CD4-positive, CD25-positive, alpha-beta regulatory T cell (primary cell): ENCODE measurements at regions not wholly inside any gene's neighbourhood (a gene's known extent, or its start where the extent isn't known, plus 50 kb on each side); places are given as distances from the start of the nearest gene placed in this dataset.

ENCODE experiments used
- ATAC-seq, 2 donors: fragments of 150-1000 bp; cut with Tn5 transposase; one replicate each; pipeline ENCODE4 v1.10.0; 2021; ENCODE audit warnings: low read depth in 2 of 2, moderate number of reproducible peaks in 2 of 2, moderate library complexity in 1 of 2
- DNase-seq, 3 donors: peaks; one replicate each; pipeline versions ENCODE4 v3.0.0 to v3.0.0-alpha.2; 2012 to 2022; ENCODE audit warnings: mixed read lengths in 1 of 3
- H3K27ac ChIP-seq: one replicate; pipeline ENCODE4 v1.7.0; 2013; ENCODE audit warnings: mild to moderate bottlenecking, low read length; ENCODE audit not compliant: insufficient read depth, poor library complexity, severe bottlenecking
- H3K27me3 ChIP-seq: one replicate; pipeline ENCODE4 v1.7.0; 2013; ENCODE audit warnings: low read length; ENCODE audit not compliant: control insufficient read depth, insufficient read depth
- H3K36me3 ChIP-seq: one replicate; pipeline ENCODE4 v1.7.0; 2013; ENCODE audit warnings: mild to moderate bottlenecking, low read length, moderate library complexity; ENCODE audit not compliant: control insufficient read depth, insufficient read depth
- H3K4me1 ChIP-seq: 2 replicates; pipeline ENCODE4 v1.7.0; 2013; ENCODE audit warnings: mild to moderate bottlenecking, low read length; ENCODE audit not compliant: insufficient read depth, control insufficient read depth, poor library complexity, severe bottlenecking
- H3K4me3 ChIP-seq: one replicate; pipeline ENCODE4 v1.7.0; 2013; ENCODE audit warnings: low read depth, mild to moderate bottlenecking, low read length, moderate library complexity
- H3K9me3 ChIP-seq, 2 experiments: 1 replicate in 1 of 2; 2 replicates in 1 of 2; pipeline ENCODE4 v1.7.0; 2013; ENCODE audit warnings: low read length in 2 of 2, mild to moderate bottlenecking in 1 of 2, moderate library complexity in 1 of 2; ENCODE audit not compliant: control insufficient read depth in 2 of 2
- H3K27ac Mint-ChIP-seq, 3 donors: one replicate each; pipeline ENCODE4 v1.8.0; 2020 to 2022; ENCODE audit warnings: mild to moderate bottlenecking in 3 of 3, mixed read lengths in 3 of 3, moderate library complexity in 2 of 3
- H3K27me3 Mint-ChIP-seq: one replicate; pipeline ENCODE4 v1.8.0; 2022; ENCODE audit warnings: mild to moderate bottlenecking, mixed read lengths
- H3K36me3 Mint-ChIP-seq: one replicate; pipeline ENCODE4 v1.8.0; 2020; ENCODE audit warnings: mixed read lengths
- H3K4me1 Mint-ChIP-seq, 4 donors: one replicate each; pipeline ENCODE4 v1.8.0; 2020 to 2022; ENCODE audit warnings: mixed read lengths in 4 of 4, mild to moderate bottlenecking in 1 of 4
- H3K4me3 Mint-ChIP-seq, 4 donors: one replicate each; pipeline ENCODE4 v1.8.0; 2020 to 2022; ENCODE audit warnings: mild to moderate bottlenecking in 4 of 4, mixed read lengths in 4 of 4, moderate library complexity in 3 of 4
- H3K9me3 Mint-ChIP-seq, 7 donors: one replicate each; pipeline ENCODE4 v1.8.0; 2020 to 2022; ENCODE audit warnings: mixed read lengths in 7 of 7, mild to moderate bottlenecking in 3 of 7, moderate library complexity in 2 of 7

DNA sequence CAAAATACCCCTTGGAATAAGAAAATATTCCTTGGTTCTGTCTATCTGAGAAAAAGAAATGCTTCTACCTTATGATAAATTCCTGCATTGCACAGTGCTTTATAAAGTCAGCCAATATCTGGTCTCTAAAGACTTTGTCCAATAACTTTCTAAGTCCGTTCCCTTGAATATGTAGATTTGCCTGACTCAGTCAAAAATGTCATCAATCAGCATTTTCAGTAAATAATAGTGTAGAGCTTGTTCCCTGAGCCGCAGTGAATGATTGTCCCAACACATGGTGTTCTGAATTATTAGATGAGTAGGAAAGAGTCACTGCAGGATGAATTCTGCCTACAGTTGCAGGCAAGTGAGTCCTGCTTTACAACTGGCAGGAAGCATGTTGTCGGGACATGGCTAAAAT lies 316.8 kb upstream of the RBMS1 start:
- Mint-ChIP-seq H3K9me3 (peaks cover 0 to 8% (median 0%) of the 10 kb centered on the region in 7 donors), H3K27me3 (no peaks in the 10 kb centered on the region), H3K27ac (no peak overlapping the region), H3K4me3 (no peak overlapping the region), H3K4me1 (no peaks in the 10 kb centered on the region), H3K36me3 (no peaks in the 10 kb centered on the region)
- no peaks in the 10 kb centered on the region for H3K4me1 ChIP-seq
- ATAC-seq = no peak
- no peaks in the 10 kb centered on the region for H3K9me3 ChIP-seq
- no peak overlapping the region for H3K27ac ChIP-seq
- no peak overlapping the region for H3K4me3 ChIP-seq
- H3K36me3 ChIP-seq = no peaks in the 10 kb centered on the region
- H3K27me3 ChIP-seq = no peaks in the 10 kb centered on the region
- no peak for DNase-seq

DNA sequence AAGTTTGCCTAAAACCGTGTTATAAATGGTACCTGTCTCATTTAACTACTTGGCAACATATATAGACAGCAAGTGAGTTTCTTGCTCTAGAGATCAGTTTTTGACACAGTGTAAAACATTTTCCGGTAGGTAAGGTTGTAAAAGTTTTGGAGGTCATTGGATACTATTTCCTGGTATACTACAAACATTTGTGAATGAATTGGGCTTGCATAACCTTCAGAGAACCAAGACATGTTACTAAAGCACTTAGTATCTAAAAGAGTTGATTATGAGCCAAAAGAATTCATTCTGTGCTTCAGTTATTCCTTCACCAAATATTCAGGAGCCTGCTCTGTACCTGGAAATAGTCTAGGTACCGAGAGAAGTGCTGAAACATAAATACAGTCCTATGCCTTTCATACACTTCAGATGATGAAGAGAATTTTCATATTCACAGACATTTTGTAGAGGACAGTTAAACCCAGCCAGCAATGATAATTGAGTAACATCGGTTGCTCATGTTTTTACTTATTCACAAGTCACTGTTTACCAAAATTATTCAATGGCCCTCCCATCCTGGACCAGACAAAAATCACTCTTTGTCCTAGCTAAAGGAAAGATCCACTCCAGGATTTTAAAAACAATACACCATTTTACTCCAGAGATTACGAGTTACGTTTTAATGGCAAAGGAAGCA lies 319.4 kb upstream of the RBMS1 start:
- Mint-ChIP-seq H3K4me3 (no peak overlapping the region), H3K27me3 (no peaks in the 10 kb centered on the region), H3K36me3 (no peaks in the 10 kb centered on the region), H3K4me1 (no peaks in the 10 kb centered on the region), H3K9me3 (peaks cover 0 to 4% (median 0%) of the 10 kb centered on the region in 7 donors), H3K27ac (no peak overlapping the region)
- no peaks in the 10 kb centered on the region for H3K36me3 ChIP-seq
- H3K27ac ChIP-seq = no peak overlapping the region
- H3K9me3 ChIP-seq = no peaks in the 10 kb centered on the region
- H3K4me1 ChIP-seq = no peaks in the 10 kb centered on the region
- H3K4me3 ChIP-seq = no peak overlapping the region
- DNase-seq (no peak), ATAC-seq (no peak)
- H3K27me3 ChIP-seq = no peaks in the 10 kb centered on the region

DNA sequence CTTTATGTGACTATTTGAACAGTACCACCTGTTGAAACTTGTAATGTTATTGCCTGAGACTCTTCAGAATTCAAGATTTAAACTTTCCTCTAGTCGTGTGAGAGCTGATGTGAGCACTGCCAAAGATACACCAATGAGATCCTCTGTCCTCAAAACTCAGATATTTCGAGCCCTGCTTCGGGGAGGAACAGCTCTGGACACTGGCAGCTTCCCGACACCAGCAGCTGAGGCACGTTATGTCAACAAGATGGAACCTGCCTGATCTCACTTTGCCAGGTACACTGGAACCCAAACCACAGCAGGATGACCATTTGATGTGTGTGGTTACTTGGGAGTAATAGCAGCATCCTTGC lies 319.9 kb upstream of the RBMS1 start:
- no peaks in the 10 kb centered on the region for H3K36me3 ChIP-seq
- H3K27me3 Mint-ChIP-seq = no peaks in the 10 kb centered on the region
- no peaks in the 10 kb centered on the region for H3K36me3 Mint-ChIP-seq
- H3K4me3 Mint-ChIP-seq = no peak overlapping the region
- no peaks in the 10 kb centered on the region for H3K4me1 Mint-ChIP-seq
- H3K4me3 ChIP-seq = no peak overlapping the region
- no peaks in the 10 kb centered on the region for H3K27me3 ChIP-seq
- peaks cover 0 to 2% (median 0%) of the 10 kb centered on the region in 7 donors for H3K9me3 Mint-ChIP-seq
- ATAC-seq (no peak), DNase-seq (no peak)
- H3K4me1 ChIP-seq = no peaks in the 10 kb centered on the region
- H3K9me3 ChIP-seq = no peaks in the 10 kb centered on the region
- no peak overlapping the region for H3K27ac ChIP-seq
- no peak overlapping the region for H3K27ac Mint-ChIP-seq

DNA sequence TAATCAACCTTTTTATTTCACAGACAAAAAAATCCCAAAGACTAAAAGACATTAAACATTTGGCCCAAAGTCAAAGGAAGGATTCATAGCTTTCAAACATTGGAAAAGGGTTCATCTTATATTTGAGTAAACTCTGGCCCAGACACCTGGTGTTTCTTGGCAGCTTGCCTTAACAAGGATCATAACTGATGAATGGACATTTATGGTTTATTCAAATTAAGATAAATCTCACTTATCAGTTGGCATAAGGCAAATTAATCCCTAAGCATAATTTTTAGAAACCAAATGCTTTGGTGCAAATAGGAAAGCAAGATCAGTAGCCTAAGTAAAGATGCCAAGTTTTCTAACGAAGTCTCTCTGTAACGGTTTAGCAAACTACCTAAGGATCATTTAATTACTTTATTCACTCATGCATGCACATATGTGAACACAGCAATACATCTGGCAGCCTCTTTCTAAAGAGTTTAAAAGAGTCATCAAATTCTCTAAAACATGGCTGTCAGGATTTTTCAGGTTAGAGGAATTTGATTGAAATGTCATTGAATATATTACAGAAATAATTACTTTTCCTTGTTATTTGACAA lies 323.4 kb upstream of the RBMS1 start:
- no peaks in the 10 kb centered on the region for H3K36me3 ChIP-seq
- peaks cover 0 to 2% (median 0%) of the 10 kb centered on the region in 7 donors for H3K9me3 Mint-ChIP-seq
- no peaks in the 10 kb centered on the region for H3K9me3 ChIP-seq
- H3K4me3 Mint-ChIP-seq = no peak overlapping the region
- H3K27ac ChIP-seq = no peak overlapping the region
- no peak overlapping the region for H3K27ac Mint-ChIP-seq
- no peaks in the 10 kb centered on the region for H3K36me3 Mint-ChIP-seq
- H3K4me1 ChIP-seq = no peaks in the 10 kb centered on the region
- no peaks in the 10 kb centered on the region for H3K27me3 ChIP-seq
- no peak overlapping the region for H3K4me3 ChIP-seq
- DNase-seq (no peak), ATAC-seq (no peak)
- no peaks in the 10 kb centered on the region for H3K27me3 Mint-ChIP-seq
- H3K4me1 Mint-ChIP-seq = no peaks in the 10 kb centered on the region

DNA sequence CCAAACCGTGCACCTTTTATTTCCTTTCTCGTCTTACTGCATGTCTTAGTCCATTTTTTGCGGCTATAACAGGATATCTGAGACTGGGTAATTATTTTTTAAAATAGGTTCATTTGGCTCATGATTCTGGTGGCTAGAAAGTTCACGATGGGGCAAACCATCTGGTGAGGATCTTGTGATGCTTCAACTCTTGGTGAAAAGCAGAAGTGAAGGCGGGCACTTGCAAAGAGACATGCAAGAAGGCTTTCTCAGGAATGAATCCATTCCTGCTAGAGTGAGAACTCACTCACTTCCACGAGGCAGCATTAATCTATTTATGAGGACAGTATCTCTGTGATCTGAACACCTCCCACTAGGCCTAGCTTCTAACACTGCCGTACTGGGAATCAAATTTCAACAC lies 327.1 kb upstream of the RBMS1 start:
- DNase-seq (no peak), ATAC-seq (no peak)
- Mint-ChIP-seq H3K9me3 (peaks cover 0 to 25% (median 8%) of the 10 kb centered on the region in 7 donors), H3K4me1 (no peaks in the 10 kb centered on the region), H3K27me3 (no peaks in the 10 kb centered on the region), H3K27ac (no peak overlapping the region), H3K4me3 (no peak overlapping the region), H3K36me3 (no peaks in the 10 kb centered on the region)
- Histone ChIP-seq H3K36me3 (no peaks in the 10 kb centered on the region), H3K9me3 (peaks cover 8 to 10% of the 10 kb centered on the region in 2 experiments), H3K27me3 (no peaks in the 10 kb centered on the region), H3K4me3 (no peak overlapping the region), H3K27ac (no peak overlapping the region), H3K4me1 (no peaks in the 10 kb centered on the region)

DNA sequence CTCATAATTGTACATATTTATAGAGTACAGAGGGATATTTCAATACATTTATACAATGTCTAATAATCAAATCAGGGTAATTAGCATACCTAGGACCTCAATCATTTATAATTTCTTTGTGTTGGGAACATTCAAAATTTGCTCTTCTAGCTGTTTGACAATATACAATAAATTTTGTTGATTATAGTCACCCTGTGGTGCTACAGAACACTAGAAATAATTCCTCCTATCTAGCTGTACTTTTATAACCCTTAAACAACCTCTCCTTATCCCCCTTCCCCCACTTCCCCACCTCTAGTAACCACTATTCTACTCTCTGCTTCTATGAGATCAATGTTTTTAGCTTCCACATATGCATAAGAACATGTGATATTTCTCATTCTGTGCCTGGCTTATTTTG lies 328.4 kb upstream of the RBMS1 start:
- Histone ChIP-seq H3K36me3 (no peaks in the 10 kb centered on the region), H3K27ac (no peak overlapping the region), H3K4me3 (no peak overlapping the region), H3K9me3 (peaks cover 14 to 22% of the 10 kb centered on the region in 2 experiments), H3K27me3 (no peaks in the 10 kb centered on the region), H3K4me1 (no peaks in the 10 kb centered on the region)
- ATAC-seq (no peak), DNase-seq (no peak)
- Mint-ChIP-seq H3K9me3 (peaks cover 0 to 34% (median 9%) of the 10 kb centered on the region in 7 donors), H3K36me3 (no peaks in the 10 kb centered on the region), H3K4me1 (no peaks in the 10 kb centered on the region), H3K4me3 (no peak overlapping the region), H3K27ac (no peak overlapping the region), H3K27me3 (peaks cover 5% of the 10 kb centered on the region)

DNA sequence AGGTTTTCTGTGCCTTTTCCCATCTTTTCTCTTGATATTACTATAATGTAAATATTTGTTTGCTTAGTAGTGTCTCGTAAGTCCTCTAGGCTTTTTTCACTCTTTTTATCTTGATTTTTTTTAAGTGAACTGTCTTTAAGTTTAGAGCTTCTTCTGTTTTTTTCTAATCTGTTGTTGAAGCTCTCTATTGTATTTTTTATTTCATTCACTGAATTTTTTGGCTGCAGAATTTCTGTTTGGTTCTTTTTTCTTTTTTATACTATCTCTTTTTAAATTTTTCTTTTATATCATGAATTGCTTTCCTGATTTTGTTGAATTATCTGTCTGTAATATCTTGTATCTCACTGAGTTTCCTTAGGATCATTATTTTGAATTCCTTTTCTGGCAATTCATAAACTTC lies 331.8 kb upstream of the RBMS1 start:
- H3K4me1 Mint-ChIP-seq = no peaks in the 10 kb centered on the region
- Histone ChIP-seq H3K4me3 (no peak overlapping the region), H3K27me3 (no peaks in the 10 kb centered on the region), H3K4me1 (no peaks in the 10 kb centered on the region), H3K36me3 (no peaks in the 10 kb centered on the region), H3K9me3 (peaks cover 14 to 24% of the 10 kb centered on the region in 2 experiments), H3K27ac (no peak overlapping the region)
- no peak overlapping the region for H3K27ac Mint-ChIP-seq
- no peaks in the 10 kb centered on the region for H3K36me3 Mint-ChIP-seq
- DNase-seq (no peak), ATAC-seq (no peak)
- H3K27me3 Mint-ChIP-seq = peaks cover 5% of the 10 kb centered on the region
- H3K9me3 Mint-ChIP-seq = peaks cover 0 to 38% (median 9%) of the 10 kb centered on the region in 7 donors
- H3K4me3 Mint-ChIP-seq = no peak overlapping the region

DNA sequence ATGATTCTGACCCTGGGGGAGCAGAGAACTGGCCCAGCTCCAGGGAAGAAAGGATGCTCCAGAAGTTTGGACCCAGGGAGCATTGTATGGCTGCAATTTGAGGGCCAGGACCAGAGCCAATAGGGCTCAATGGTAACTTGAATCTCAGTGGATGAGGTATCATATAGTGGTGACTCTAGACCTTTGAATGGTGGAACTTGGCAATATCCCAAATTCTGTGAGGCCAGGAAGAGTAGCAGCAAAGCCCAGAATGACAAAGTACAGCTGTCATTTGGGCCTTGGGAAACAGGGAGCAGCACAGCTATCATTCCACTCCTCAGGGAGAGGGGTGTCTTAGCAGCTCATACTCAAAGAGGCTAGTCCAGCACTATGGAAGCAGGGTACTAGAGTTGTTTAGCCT lies 332.9 kb upstream of the RBMS1 start:
- Histone ChIP-seq H3K4me3 (no peak overlapping the region), H3K27me3 (no peaks in the 10 kb centered on the region), H3K9me3 (peaks cover 14 to 24% of the 10 kb centered on the region in 2 experiments), H3K27ac (no peak overlapping the region), H3K4me1 (no peaks in the 10 kb centered on the region), H3K36me3 (no peaks in the 10 kb centered on the region)
- Mint-ChIP-seq H3K4me1 (no peaks in the 10 kb centered on the region), H3K27me3 (peaks cover 5% of the 10 kb centered on the region), H3K9me3 (peaks cover 0 to 38% (median 9%) of the 10 kb centered on the region in 7 donors), H3K4me3 (no peak overlapping the region), H3K27ac (no peak overlapping the region), H3K36me3 (no peaks in the 10 kb centered on the region)
- no peak for DNase-seq
- no peak for ATAC-seq
